ENCODE measurements at regions not wholly inside any gene's neighbourhood (a gene's known extent, or its start where the extent isn't known, plus 50 kb on each side); places are given as distances from the start of the nearest gene placed in this dataset.
A peak's percentile ranks its signal among the peaks of the same experiment; 100 is the strongest.
"Not testable (repeated sequence)": the region's sequence is repeated elsewhere in the genome, so short reads cannot be mapped to it uniquely, and the experiment has no call there.

- no peak for DNase-seq (ENCODE audit: low read depth in 2 of 3, low spot score in 2 of 3)
Observed at GRCh38 chrX:1062351-1062750, 150.1 kb downstream of the CRLF2 start.

- no peak for DNase-seq (ENCODE audit: low read depth in 2 of 3, low spot score in 2 of 3)
Observed at GRCh38 chrX:1060562-1060960, 151.9 kb downstream of the CRLF2 start.

- DNase-seq (ENCODE audit: low read depth in 2 of 3, low spot score in 2 of 3): no peak
Observed at GRCh38 chrX:1059576-1060561, 152.6 kb downstream of the CRLF2 start.

DNA sequence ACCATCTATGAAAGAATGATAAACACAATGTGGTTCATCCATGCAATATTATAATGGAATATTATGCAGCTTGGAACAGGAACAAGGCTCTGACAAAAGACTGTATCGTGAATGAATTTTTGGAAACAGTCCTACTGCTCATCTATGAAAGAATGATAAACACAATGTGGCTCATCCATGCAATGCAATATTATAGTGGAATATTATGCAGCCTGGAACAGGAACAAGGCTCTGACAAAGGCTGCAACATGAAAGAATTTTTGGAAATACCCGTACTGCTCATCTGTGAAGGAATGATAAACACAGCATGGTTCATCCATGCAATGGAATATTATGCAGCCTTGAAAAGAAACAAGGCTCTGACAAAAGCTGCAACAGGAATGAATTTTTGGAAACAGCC, 158.8 kb downstream of the CRLF2 start:
- DNase-seq (ENCODE audit: low read depth in 2 of 3, low spot score in 2 of 3): not testable (repeated sequence)

GRCh38 chrX:1053072-1053471, 159.4 kb downstream of the CRLF2 start:
- DNase-seq (ENCODE audit: low read depth in 2 of 3, low spot score in 2 of 3): no peak

DNA sequence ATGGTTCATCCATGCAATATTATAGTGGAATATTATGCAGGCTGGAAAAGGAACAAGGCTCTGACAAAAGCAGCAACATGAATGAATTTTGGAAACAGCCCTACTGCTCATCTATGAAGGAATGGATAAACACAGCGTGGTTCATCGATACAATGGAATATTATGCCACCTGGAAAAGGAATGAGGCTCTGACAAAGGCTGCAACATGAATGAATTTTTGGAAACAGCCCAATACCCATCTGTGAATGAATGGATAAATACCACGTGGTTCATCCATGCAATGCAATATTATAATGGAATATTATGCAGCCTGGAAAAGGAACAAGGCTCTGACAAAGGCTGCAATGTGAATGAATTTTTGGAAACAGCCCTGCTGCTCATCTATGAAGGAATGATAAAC, 160.4 kb downstream of the CRLF2 start:
- no peak for DNase-seq (ENCODE audit: low read depth in 2 of 3, low spot score in 2 of 3)

DNA sequence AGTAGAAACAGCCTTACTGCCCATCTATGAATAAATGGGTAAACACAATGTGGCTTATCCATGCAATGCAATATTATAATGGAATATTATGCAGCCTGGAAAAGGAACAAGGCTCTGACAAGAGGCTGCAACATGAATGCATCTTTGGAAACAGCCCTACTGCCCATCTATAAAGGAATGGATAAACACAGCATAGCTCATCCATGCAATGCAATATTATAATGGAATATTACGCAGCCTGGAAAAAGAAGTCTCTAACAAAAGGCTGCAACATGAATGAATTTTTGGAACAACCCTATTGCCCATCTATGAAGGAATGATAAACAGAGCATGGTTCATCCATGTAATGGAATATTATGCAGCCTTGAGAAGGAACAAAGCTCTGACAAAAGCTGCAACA, 161.0 kb downstream of the CRLF2 start:
- no peak for DNase-seq (ENCODE audit: low read depth in 2 of 3, low spot score in 2 of 3)

GRCh38 chrX:1045680-1046314, 166.7 kb downstream of the CRLF2 start:
- DNase-seq (ENCODE audit: low read depth in 2 of 3, low spot score in 2 of 3): no peak

GRCh38 chrX:1041091-1041490, 171.4 kb downstream of the CRLF2 start:
- no peak for DNase-seq (ENCODE audit: low read depth in 2 of 3, low spot score in 2 of 3)

DNA sequence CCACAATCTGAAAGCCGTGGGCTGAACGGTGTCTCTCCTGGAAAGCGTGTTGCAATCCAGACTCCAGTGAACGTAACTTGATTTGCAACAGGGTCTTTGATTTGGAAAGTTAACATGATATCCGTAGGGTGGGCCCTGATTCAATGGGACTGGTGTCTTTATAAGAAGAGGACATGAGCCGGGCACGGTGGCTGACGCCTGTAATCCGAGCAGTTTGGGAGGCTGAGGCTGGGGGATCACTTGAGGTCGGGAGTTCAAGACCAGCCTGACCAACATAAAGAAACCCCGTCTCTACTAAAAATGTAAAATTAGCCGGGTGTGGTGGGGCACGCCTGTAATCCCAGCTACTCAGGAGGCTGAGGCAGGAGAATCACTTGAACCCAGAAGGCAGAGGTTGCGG, 176.5 kb downstream of the CRLF2 start:
- DNase-seq (ENCODE audit: low read depth in 2 of 3, low spot score in 2 of 3): not testable (repeated sequence)

GRCh38 chrX:1035206-1035605, 177.2 kb downstream of the CRLF2 start:
- DNase-seq (ENCODE audit: low read depth in 2 of 3, low spot score in 2 of 3): no peak

DNA sequence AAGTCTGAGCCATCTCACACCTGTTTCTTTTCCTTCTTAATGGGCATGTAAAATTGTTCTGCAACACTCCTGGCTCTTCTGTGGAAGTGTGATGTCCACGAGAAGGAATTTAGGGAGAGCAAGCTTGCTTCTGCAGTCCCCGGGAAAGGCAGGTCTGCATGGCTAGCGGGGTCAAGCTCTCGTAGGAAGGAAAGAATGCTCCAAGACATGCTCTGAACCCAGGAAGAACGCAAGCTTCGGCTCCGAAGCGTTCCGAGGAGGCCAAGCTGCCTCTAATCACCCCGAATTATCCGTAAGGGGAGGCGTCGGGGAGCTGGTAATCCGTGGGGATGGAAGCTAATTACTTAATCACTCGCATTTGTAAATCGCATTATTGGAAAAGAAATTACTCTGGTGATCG, 177.7 kb downstream of the CRLF2 start:
- no peak for DNase-seq (ENCODE audit: low read depth in 2 of 3, low spot score in 2 of 3)

DNA sequence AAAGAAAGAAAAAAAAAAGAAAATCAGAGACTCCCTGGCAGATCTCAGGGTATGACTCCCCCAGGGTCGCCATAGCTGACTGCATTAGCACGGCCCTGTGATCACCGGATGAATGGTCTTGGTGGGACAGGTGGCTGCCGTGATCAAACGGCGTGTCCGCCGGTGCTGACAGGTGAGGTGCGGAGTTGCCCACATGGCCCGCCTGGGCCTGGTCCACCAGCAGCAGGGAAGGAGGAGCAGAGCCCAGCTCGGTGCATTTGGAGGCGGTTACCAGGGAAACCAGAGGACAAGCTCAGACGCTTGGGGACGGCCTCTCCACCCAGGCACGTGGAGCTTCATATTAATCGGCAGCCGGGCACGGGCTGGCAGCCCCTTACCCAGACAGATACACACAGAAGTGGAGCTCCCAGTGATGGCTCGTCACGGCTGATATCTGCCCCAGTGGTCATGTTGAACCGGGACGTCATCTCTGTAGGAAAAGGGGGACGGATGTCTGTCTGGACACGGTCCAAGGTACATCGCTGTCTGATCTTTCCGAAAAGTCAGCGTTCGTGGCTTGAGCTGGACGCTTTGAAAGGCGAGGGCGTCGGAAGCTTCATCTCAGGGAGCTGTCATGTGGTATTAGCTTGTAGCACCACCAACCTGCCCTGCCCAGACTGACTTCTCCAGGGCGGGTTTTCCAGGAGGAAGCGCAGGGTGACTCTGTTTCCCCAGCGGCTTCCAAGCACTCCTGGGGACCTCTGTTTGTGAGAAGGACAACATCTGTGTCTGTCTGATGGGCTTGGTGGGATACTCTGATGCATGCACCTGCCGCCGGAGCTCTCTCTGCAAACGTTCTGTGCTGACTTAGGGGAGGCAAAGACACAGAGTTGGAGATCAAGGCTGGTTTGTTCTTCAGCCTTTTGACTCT, 180.7 kb downstream of the CRLF2 start:
- no peak for DNase-seq (ENCODE audit: low read depth in 2 of 3, low spot score in 2 of 3)

GRCh38 chrX:1029494-1029893, 183.0 kb downstream of the CRLF2 start:
- DNase-seq (ENCODE audit: low read depth in 2 of 3, low spot score in 2 of 3): no peak

DNA sequence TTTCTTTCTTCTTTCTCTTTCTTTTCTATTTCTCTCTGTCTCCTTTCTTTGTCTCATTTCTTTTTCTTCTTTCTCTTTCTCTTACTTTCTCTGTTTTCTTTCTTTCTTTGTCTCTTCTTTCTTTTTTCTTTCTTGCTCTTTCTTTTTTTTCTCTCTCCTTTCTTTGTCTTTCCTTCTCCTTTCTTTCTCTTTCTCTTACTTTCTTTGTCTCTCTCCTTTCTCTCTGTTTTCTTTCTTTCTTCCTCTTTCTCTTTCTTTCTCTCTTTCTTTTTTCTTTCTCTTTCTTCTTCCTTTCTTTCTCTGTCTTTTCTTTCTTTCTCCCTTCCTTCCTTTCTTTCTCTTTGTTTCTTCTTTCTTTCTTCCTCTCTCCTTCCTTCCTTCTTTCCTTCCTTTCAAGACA, 184.8 kb downstream of the CRLF2 start:
- no peak for DNase-seq (ENCODE audit: low read depth in 2 of 3, low spot score in 2 of 3)

DNA sequence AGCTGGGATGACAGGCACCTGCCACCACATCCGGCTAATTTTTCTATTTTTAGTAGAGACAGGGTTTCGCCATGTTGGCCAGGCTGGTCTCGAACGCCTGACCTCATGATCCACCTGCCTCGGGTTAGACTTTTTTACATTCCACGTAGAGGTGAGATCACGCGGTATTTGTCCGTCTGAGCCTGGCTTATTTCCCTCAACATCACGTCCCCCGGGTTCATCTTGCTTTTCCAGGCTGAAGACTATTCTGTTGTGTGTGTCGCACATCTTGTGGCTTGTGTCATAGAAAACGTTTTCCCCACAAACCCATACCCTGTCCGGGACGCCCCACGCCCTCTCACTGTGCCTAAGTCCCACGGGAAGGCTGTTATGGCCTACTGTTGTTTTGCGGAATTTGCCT, 185.3 kb downstream of the CRLF2 start:
- DNase-seq (ENCODE audit: low read depth in 2 of 3, low spot score in 2 of 3): peak in 2 of 3 donors; percentile 6 to 21

DNA sequence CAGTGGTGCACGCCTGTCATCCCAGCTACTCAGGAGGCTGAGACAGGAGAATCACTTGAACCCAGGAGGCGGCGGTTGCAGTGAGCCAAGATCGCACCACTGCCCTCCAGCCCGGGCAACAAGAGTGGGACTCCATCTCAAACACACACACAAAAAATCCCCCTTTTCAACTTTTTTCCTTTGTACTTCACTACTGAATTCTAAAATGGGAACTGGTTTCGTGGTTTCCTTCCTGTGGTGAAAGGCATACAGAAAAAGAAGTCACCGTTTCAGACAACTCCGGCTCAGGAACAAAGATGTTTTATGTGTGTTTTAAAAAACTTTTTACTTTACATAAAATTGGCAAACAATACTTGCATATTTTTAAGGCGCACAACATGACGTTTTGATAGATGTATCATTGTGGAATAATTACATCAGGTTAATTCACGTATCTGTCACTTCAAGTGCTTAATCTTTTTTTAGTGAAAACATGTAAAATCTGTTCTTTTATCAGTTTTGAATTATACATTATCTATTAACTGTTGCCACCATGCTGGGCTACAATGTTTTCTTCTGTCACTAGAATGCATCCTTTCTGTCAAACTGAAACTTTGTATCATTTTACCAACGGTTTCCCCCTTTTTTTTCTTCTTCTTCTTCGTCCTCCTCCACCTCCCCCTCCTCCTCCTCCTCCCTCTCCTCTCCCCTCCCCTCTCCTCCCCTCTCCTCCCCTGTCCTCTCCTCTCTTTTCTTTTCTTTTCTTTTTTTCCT, 186.0 kb downstream of the CRLF2 start:
- DNase-seq (ENCODE audit: low read depth in 2 of 3, low spot score in 2 of 3): peak in 2 of 3 donors; percentile 75 to 86

DNA sequence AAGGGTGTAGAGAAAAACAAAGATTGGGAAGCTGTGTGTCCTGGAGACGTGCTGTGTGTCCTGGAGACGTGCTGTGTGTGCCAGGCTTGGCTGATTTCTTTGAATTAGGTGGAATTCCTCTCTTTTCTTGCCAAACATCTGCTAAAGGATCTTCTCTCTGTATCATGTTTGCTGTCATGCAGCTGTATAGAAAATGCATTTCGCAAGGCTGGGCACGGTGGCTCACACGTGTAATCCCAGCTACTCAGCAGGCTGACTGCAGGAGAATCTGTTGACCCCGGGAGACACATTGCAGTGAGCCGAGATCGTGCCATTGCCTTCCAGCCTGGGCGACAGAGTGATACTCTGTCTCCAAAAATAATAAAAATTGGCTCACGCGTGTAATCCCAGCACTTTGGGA, 187.0 kb downstream of the CRLF2 start:
- no peak for DNase-seq (ENCODE audit: low read depth in 2 of 3, low spot score in 2 of 3)

- no peak for DNase-seq (ENCODE audit: low read depth in 2 of 3, low spot score in 2 of 3)
Observed at GRCh38 chrX:1023676-1024075, 188.8 kb downstream of the CRLF2 start.

DNA sequence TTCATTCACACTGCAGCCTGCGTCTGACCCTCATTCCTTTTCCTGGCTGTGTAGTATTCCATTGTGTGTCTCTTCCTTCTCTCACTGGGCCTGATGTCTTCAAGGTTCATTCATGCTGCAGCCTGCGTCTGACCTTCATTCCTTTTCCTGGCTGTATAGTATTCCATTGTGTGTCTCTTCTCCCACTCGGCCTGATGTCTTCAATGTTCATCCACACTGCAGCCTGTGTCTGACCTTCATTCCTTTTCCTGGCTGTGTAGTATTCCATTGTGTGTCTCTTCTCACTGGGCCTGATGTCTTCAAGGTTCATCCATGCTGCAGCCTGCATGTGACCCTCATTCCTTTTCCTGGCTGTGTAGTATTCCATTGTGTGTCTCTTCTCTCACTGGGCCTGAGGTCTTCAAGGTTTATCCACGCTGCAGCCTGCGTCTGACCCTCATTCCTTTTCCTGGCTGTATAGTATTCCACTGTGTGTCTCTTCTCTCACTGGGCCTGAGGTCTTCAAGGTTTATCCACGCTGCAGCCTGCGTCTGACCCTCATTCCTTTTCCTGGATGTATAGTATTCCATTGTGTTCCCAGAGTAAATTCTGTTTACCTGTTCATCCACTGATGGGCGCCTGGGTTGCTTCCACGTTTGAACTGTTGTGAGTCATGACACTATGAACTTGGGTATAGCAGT, 191.0 kb downstream of the CRLF2 start:
- DNase-seq (ENCODE audit: low read depth in 2 of 3, low spot score in 2 of 3): not testable (repeated sequence)

All from hematopoietic multipotent progenitor cell (in vitro differentiated cells).